GM13976 (cell line): ENCODE measurements at regions not wholly inside any gene's neighbourhood (a gene's known extent, or its start where the extent isn't known, plus 50 kb on each side); places are given as distances from the start of the nearest gene placed in this dataset.

Experiments
- DNase-seq: peaks from one replicate; pipeline ENCODE4 v3.0.0; 2012; ENCODE audit warnings: low spot score
- in situ Hi-C: fragments of 300-500 bp; cut with MboI; formaldehyde crosslinking; loops from one replicate; pipeline ENCODE4 v1.12.0; 2022; ENCODE audit warnings: low sequenced_read_pairs, mixed read lengths, inconsistent platforms; ENCODE audit not compliant: unreplicated experiment
- TF ChIP-seq, protein P1 (sequence below): IDR thresholded peaks from 2 replicates; pipeline ENCODE4 v1.5.1; 2012; ENCODE audit warnings: borderline replicate concordance, mild to moderate bottlenecking; ENCODE audit not compliant: insufficient read depth; ENCODE audit errors: extremely low read depth, missing control alignments, control extremely low read depth

DNA sequence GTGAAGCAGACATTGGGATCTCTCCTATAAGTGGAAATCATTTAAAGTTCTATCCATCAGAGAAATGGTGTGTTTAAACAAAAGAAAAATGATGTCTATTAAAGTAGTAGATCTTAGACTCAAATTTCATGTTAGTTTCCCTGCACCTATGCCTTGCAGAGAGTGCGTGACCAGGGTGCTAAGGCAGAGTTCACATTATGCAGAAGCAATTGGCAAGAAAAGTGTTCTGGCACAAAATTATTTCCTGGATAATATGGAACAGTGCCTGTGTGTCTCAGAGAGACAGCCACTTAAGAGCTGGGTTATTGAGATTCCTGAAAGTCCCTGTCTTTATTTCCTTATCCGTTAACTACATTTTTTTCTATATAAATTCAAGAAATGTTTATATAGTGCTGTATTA, 457.0 kb downstream of the CDH8 start:
- TF ChIP-seq, protein P1, sequence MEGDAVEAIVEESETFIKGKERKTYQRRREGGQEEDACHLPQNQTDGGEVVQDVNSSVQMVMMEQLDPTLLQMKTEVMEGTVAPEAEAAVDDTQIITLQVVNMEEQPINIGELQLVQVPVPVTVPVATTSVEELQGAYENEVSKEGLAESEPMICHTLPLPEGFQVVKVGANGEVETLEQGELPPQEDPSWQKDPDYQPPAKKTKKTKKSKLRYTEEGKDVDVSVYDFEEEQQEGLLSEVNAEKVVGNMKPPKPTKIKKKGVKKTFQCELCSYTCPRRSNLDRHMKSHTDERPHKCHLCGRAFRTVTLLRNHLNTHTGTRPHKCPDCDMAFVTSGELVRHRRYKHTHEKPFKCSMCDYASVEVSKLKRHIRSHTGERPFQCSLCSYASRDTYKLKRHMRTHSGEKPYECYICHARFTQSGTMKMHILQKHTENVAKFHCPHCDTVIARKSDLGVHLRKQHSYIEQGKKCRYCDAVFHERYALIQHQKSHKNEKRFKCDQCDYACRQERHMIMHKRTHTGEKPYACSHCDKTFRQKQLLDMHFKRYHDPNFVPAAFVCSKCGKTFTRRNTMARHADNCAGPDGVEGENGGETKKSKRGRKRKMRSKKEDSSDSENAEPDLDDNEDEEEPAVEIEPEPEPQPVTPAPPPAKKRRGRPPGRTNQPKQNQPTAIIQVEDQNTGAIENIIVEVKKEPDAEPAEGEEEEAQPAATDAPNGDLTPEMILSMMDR = no peak
- DNase-seq = no peak
- in situ Hi-C loops = no loop called here

DNA sequence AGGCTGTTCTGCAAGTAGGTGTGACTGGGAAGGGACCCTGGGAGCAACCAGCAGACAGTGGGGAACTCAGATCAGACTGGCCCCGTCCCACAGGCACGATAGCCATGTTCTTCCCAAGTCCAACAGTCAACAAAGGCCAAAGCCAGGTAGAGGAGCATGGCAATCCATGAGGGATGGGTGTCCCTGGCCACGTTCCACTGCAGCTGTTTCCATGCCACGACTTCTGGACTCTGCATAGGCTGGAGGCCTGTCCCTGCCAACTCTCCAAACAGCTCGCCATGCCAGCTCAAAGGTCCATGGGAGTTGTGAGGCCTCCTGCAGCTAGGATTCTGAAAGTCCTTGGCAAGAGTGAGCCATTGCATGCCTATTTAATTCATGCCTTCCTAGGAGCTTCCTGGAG, 459.8 kb downstream of the CDH8 start:
- in situ Hi-C loops = no loop called here
- DNase-seq = no peak
- TF ChIP-seq, protein P1 = no peak

DNA sequence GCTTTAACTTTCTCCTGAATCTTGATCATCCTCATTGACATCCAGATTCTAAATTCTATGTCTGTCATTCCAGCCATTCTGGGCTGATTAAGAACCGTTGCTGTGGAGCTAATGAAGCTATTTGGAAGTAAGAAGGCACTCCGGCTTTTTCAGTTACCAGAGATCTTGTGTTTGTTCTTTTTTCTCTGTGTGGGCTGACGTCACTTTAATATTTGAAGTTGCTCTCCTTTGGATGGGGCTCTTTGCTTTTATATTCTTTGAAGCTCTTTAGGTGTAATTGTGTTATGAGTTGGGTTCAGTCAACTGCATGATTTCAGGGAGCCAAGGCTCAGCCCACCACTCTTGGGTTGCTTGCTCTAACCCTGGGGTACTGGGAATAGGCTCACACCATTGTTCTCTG, 460.6 kb downstream of the CDH8 start:
- TF ChIP-seq, protein P1 = no peak
- DNase-seq = no peak
- in situ Hi-C loops = no loop called here

DNA sequence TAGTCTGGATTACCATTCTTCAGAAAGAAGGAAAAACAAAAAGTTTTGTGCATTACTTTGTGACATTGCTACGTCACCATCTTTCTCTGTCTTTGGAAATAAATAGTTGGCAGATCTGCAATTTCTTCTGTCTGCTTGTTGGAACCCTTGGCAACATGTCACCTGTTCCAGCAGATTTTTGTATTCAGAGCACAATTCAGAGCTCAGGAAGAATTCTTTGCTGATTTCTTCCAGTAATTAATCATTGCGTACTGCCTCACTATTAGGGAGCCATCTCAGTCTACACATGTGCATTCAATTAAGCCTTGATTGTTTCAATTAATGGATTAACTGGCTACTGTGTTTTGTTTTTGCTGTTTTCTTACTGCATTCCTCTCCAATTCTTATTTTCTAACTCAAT, 467.2 kb downstream of the CDH8 start:
- TF ChIP-seq, protein P1 = no peak
- in situ Hi-C loops = no loop called here

DNA sequence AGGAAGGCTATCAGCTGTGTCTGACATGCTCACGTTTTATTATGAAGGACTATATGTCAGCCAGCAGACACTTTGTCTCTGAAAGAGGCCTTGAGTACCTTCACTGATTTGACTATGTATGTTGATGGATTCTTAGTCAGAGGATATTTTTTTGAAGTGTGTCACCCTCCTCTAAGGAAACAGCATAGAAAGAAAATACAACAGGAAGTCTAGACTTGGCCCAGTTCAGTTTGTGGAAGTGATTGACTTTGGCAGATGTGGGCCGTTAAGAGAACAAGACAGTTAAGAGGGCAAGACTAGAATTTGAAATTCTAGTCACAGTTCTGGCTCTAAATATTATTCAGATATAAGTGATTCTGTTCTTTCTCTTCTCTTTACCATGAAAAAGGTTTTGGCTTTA, 471.5 kb downstream of the CDH8 start:
- in situ Hi-C loops = no loop called here
- TF ChIP-seq, protein P1 = no peak
- DNase-seq = no peak

More for the DNA sequence above, 467.2 kb downstream of the CDH8 start:
- DNase-seq = no peak

DNA sequence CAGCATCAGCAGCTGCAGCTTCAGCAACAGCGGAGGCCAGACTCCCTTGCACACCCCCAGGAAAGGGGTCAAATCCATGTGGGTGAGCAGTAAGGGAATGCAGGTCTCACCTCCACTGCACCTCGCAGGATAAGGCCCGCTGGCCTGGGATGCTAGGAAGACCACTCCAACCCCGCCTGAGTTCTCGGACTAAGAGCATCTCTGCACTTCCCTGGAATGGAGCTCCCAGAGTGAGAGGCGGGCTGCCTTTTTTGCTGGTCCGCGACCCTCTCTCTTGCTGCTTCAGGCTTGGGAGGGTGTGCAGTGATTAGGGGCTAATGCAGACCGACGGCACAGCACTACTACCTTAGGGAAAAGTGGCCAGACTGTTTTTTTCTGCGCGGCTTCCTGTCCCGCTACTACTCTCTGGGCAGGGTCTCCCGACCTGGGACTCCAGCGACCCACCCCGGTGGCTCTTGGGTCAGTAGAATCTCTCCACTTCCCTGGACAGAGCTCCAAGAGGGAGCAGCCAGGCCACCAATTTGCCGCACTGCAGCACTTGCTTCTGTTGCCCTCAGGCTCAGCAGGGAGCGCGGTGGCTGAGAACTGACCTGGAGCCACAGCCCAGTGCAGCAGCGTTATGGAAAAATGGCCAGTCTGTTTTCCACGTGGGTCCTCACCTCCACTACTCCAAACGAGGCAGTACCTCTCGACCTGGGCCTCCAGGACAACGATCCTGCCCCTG, 480.4 kb downstream of the CDH8 start:
- no peak for DNase-seq
- TF ChIP-seq, protein P1 = no peak
- in situ Hi-C loops = no loop called here
